HG03457 (cell line): ENCODE measurements at regions not wholly inside any gene's neighbourhood (a gene's known extent, or its start where the extent isn't known, plus 50 kb on each side); places are given as distances from the start of the nearest gene placed in this dataset.

Experiments
- ATAC-seq: cut with Tn5 transposase; IDR thresholded peaks from one replicate; pipeline ENCODE4 v1.9.1; 2021; ENCODE audit warnings: moderate number of reproducible peaks; ENCODE audit not compliant: unreplicated experiment

DNA sequence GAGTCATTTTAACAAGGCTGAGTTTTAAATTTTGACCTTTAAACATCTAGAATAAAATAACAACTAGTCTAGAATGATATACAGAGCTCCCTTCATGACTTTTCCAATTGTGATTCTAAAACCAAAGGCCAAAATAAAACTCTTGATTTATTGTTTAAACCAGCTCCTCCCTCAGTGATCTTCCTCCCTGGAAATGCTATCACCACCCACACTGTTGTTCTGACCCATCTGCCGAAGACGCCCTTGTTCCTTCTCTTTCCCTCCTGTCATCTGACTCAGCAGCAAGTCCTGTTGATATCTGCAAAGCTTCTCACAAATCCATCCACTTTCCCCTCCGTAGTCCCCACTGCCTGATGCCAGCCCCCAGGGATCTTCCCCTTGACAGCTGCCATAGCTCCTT, 231.6 kb upstream of the DYNLRB2 start:
- ATAC-seq, result no peak

DNA sequence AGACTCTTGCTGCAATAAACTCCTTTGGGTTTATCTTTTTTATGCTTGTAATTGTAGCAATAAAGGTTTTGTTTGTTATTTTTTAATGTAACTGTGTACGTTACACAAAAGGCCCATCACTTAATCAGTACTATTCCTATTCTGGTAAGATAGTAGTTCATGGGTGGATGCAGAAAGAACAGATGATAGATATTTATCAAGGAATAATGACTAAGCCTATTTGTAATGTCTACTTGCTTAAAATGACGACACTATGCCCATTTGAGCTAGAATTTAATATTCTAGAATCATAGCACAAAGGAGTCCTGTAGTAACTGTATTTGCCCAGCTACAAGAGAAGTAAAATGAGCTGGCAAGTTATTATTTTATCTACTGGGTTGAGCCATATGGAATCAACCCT, 235.4 kb upstream of the DYNLRB2 start:
- no peak for ATAC-seq

DNA sequence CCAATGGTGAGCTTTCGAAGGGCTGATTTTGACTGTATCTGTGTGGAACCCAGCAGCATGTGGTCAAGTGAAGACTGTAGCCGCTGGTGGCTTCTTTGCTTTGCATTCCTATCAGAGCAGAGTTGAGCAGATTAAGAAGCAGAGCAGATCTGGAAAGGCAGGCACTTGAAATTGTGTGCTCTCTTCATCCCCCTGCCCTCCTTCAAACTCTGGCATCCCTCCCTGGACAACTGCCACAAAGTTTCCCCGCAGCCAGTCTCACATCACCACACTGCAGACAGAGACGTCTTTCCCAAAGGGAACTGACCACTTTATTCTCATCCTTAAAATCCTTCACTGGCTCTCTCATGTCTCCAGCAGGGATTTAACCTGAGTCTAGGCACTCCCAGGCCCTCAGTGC, 237.1 kb upstream of the DYNLRB2 start:
- no peak for ATAC-seq

- ATAC-seq, result no peak
Observed at GRCh38 chr16:80300876-80301275, 239.9 kb upstream of the DYNLRB2 start.

DNA sequence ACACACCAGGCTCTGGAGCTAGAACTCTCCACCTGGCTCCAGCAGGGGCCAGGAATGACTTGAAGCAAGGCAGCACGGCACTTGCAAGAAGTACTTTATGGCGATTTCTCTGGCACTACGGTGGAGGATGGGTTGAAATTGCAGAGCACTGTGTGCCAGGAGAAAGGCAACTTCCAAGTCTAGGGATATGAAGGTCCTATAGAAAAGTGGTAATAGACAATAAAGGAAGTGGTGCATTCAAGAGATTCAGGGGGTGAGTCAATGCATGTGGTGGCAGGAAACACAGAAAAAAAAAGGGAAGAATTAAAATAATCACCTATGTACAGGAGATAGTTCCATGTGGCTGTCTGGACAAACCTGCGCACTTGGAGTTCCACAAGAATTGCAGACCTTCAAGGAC, 240.3 kb upstream of the DYNLRB2 start:
- no peak for ATAC-seq

- no peak for ATAC-seq
Observed at GRCh38 chr16:80299416-80299815, 241.4 kb upstream of the DYNLRB2 start.

DNA sequence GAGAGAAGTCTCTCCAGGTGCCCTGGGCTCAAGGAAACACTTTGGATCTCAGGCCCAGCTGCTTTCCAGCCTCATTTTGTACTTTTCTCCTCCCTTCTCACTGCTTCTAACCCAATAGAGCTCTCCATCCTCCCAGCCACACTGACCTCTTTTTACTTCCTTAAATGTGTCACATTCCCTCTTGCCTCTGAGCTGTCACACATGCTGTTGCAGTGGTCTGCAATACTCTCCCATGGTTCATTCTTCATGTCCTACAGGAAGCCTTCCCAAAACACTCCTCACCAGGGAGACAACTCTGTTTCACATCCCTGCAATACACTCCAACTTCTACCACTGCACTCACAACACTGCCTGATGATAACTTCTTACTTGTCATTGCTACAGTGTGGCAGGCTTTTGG, 242.1 kb upstream of the DYNLRB2 start:
- ATAC-seq, result no peak

- ATAC-seq, result no peak
Observed at GRCh38 chr16:80296034-80296433, 244.8 kb upstream of the DYNLRB2 start.

GRCh38 chr16:80294172-80294571, 246.6 kb upstream of the DYNLRB2 start:
- no peak for ATAC-seq

DNA sequence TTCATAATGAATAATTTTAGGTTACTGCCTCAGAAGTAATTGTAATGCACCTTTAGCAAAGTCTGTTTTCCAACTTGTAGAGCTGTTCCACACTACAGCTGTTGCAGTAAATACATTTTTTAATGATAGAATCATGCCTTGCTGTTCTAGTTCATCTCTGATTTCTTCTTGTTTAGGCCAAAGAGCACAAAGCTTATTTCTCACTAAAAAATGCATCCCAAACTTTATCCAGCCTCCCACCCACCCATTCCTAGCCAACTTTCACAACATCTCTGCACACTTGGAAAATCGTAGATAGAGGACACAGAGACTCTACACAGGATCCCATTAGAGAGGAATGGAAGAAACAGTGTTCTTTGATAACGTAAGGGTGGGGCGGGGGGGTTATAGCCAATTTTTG, 252.2 kb upstream of the DYNLRB2 start:
- ATAC-seq, result no peak

DNA sequence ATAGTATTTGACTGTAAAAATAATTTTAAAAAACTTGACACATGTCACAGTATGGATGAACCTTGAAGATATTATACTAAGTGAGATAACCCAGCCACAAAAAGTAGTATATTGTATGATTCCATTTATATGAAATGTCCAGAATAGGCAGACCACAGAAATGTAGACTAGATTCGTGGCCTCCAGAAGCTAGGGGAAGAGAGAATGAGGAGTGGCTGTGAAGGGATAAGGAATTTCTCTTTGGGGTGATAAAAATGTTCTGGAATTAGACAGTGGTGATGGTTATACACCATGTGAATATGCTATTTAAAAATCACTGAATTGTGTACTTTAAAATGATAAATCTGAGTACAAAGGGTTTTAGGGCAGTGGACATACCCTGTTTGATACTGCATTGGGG, 253.1 kb upstream of the DYNLRB2 start:
- ATAC-seq, result no peak

DNA sequence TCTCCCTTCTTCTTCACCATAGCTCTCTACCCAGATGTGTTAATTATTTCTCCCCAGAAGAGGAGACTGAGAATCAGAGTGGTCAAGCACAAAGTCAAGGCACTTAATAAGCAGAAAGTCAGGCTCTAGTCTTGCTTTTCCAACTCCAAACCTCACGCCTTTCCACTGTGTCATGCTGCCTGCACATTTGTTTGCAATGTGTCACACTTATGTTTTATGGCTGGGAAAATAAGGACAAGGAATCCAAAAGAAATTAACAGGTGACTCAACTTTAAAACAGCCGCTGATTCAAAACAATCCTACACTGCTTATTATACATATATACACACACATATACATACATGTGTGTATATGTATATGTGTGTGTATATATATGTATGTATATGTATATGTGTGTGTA, 255.7 kb upstream of the DYNLRB2 start:
- ATAC-seq, result no peak

DNA sequence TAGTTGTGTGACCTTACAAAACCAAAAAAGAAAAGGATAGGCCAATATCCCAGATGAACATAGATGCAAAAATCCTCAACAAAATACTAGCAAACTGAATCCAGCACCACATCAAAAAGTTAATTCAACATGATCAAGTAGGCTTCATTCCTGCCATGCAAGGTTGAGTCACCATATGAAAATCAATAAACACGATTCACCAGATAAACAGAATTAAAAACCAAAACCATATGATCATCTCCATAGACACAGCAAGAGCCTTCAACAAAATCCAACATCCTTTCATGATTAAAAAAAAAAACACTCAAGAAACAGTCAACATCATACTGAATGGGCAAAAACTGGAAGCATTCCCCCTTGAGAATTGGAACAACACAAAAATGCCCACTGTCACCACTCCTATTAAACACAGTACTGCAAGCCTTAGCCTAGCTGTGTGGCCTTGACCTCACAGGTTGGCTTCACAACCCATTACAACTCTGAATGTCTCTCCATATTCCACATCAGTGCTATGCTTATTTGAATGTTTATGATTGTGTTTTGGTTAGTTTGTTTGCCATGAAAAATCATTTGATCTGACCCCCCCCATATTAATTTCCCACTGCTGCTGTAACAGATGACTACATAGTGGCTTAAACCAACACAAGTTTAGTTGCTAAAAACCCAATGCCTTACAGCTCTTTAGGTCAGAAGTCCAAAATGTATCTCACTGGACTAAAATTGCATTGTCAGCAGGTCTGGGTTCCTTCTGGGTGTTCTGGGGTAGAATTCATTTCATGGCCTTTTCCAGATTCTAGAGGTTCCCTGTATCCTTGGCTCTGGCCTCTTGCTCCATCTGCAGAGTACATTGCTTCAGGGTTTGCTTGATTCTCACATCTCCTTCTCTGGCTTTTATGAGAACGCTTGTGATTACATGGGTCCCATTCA, 257.1 kb upstream of the DYNLRB2 start:
- no peak for ATAC-seq

DNA sequence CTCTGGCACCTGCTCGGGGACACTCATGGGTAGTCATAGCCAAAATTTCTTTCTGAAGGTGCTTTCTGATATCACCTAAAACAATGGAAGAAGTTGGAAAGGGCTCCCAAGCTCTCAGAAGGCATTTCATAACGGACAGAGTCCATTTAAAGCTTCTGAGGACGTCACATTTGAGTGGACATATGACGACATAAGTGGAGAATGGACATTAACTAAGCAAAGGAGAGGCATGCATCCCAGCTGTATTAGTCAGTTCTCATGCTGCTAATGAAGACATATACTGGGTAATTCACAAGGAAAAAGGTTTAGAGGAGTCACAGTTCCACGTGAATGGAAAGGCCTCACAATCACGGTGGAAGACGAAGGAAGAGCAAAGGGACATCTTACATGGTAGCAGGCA, 260.2 kb upstream of the DYNLRB2 start:
- no peak for ATAC-seq

DNA sequence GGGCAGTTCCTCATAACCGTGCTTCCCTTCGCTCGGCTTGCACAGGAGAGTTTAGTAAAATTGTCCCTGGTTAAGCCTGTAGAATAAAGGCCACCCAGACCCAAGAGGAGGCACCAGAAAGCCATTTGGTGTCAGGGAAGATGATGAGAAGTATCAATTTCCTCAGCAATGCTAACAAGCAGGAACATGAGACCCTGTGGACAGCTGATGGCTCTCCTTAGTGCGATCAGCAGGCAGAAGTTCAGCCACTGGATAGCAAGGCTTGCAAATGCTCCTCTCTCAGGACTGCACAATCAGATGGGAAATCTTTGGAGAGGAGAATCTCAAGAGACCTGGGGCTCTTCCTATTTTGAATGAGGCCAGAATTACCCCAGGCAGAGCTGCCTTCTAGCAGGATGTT, 261.1 kb upstream of the DYNLRB2 start:
- no peak for ATAC-seq

DNA sequence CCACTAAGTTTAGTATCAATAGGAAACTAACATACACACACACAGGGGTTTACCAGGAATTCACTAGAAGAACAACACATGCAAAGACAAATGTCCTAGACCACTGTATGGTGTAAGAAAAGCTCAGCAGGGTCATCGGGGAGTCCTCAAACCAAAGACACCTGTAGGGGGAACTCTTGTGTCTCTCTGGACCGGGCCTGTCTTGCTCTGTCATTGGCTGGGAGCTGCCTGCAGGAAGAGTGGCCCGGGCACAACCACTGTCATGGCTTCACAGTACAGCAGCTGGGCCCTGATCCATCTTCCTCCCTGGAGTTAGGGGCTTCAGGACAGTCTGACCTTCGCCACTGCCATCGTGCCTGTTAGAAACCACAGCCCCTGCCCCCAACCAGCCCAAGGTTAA, 263.6 kb upstream of the DYNLRB2 start:
- ATAC-seq, result no peak

DNA sequence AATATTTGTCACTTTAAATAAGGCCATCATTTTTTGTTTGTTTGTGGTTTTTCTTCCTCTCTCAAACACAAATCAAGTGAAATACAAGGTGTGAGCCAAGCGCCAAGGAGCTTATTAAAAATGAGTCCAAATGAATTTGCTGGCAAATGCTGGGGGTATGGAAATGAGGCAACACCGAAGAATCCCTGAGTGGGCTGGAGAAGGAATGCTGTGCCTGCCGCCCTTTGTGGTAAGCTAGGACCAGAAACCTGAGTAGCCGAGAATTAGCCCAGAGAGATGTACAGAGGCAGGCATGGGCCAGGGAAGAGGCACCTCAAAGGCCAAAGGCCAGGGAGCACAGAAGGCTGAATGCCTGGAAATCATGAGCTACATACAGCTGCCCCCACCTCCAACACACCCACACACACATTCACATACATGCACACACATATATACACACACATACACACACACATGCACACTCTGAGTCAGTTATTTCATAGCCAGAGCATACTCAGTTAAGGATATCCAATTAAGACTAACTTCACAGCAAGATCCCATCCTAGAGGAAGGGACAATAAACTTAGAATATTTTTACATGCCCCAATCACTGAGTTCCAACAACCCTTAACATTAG, 266.1 kb upstream of the DYNLRB2 start:
- no peak for ATAC-seq

DNA sequence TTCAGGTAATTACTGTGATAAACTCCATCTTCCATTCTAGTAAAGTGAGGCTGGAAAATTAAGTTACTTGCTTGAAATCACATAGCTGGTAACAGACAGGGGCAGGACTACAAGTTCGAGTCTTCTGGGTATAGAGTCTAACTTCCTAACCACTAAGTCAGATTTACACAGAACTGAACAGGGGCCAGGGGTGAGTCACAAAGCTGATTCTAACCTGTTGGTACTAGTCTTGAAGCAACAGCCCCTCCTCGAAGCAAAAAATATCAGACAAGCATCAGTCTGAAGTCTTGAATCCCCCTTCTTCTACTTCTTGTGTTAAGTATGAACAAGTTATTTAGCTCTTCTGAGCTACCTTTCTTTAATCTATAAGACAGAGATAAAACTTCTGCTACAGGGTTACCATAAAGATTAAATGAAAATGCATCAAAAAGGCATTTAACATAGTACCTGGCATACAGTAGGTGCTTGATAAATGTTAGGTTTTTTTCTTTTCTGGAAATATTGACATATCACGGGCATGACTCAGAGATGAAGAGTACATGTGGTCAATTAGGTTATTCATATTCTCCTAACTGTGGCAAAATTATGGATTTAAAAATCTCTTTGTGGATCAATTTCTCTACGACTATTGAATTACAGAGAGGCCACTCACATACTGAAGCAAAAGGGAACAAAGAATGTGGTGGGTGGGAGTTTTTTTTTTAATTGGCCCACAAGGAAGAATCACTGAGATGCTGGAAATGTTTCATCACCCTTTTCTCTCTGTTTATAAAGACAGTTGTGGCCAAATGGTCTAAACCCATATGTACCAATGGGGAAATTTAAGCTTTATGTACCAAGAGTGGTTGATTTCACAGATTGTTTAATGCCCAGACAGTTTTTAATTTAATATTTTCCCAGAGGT, 266.9 kb upstream of the DYNLRB2 start:
- no peak for ATAC-seq

GRCh38 chr16:80265624-80266306, 275.0 kb upstream of the DYNLRB2 start:
- ATAC-seq, result no peak

DNA sequence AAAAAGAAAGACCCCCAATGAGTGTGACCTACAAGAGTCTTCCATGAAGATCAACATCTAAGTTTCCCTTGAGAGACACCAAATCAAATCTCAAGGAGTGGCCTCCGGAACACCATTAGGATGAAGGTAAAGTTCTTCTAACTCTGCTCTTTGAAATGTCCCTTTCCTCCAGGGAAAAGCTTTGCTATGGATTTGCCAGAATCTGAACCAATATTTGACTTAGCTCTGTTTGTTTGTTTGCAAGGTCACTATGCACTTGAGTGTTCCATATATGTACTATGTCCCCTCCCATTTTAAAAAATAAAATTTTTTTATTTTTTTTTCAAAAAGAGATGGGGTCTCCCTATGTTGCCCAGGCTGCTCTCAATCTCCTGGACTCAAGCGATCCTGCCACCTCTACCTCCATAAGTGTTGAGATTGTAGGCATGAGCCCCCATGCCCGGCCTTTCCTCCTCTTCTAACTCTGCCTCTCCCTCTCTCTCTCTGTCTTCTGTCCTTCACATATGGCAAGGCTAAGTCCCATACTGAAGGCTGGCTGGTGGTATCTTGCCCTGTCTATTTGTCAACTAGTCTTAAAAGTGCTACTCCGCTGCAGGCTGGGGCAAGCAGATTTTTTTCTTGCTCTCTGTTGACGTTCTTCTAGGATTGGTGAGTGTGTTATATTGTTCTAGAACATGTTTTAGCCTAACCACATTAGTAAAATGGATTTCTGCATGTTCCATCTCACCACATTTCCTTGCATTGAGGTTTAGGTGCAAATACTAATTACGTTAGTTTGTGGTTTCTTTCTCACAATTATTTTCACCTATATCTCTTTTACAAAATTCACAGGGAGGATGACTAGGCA, 276.7 kb upstream of the DYNLRB2 start:
- no peak for ATAC-seq
